ENCODE measurements at regions not wholly inside any gene's neighbourhood (a gene's known extent, or its start where the extent isn't known, plus 50 kb on each side); places are given as distances from the start of the nearest gene placed in this dataset.
A peak's percentile ranks its signal among the peaks of the same experiment; 100 is the strongest.
"Not testable (repeated sequence)": the region's sequence is repeated elsewhere in the genome, so short reads cannot be mapped to it uniquely, and the experiment has no call there.

DNA sequence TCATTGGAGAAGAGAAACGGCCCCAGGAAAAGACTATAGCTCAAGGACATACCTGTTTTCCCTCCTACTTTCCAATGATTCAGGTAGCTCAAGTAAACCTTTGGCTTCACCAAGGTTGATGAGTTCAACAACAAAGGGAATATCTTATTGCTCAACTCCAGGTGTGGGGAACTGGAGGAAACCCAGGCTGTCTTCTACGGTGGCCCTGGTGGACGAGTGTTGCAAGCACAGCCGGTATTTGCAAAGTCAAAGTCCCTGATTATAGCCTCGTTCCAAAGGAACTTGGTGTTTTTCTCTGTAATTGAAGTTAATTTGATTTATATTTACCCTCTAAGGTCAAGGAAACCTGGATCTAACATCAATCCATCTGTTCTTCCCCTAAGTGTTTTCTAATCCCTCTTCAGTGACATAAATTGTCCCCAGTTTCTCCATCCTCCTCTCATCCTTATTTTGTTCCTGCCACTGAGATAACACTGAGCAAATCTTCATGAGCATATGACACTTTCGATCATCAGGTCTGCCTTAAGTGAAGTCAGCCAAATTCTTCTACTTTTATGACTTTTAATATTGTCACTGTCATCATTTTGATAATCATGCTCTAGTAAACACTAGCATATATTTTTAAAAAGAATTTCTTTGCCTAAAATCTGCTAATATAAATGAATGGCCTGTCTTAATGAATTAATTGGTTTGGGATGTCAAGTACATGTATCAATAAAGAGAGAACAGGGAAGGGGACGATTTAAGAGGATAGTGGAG lies 174.6 kb upstream of the TBX3 start:
- DNase-seq (ENCODE audit: low read depth), result no peak

DNA sequence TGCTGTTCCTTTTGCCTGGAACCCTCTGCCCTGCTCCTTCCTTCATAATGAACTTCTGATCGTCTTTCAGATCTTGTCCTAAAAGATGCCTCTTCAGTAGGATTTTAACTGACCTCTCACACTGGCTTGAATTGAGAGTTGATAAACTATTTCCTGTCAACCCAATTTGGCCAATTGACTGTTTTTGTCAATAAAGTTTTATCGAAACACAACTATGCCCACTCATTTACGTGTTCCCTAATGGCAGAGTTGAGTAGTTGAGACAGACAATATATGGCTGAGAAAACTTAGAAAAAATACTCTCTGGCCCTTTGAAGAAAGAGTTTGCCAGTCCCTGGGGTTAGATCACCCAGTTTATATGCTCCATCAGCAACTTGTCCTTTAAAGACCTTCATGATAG lies 171.7 kb upstream of the TBX3 start:
- DNase-seq (ENCODE audit: low read depth), result no peak

DNA sequence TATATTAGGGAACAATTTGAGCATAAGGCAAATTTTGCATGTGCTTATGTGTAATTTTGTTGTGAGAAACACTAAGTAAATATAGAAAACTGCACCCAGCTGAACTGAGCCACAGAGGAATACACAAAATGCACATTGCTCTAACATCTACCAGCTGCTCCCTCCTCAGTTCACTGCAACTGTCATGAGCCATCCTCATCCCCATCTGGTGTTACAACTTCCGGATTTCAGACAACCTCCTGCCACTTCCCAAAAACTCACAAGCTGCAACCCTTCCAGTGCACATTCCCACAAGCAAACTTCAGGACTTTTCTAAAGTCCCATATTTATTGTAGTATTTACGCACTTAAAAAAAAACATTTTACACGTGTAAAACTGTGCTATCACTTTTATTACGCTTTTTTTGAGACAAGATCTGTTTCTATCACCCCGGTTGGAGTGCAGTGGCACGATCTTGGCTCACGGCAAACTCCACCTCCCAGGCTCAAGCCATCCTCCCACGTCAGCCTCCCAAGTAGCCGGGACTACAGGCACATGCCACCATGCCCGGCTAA lies 169.1 kb upstream of the TBX3 start:
- no peak for DNase-seq (ENCODE audit: low read depth)

- DNase-seq (ENCODE audit: low read depth), result no peak
Observed at GRCh38 chr12:114851981-114852380, 168.0 kb upstream of the TBX3 start.

DNA sequence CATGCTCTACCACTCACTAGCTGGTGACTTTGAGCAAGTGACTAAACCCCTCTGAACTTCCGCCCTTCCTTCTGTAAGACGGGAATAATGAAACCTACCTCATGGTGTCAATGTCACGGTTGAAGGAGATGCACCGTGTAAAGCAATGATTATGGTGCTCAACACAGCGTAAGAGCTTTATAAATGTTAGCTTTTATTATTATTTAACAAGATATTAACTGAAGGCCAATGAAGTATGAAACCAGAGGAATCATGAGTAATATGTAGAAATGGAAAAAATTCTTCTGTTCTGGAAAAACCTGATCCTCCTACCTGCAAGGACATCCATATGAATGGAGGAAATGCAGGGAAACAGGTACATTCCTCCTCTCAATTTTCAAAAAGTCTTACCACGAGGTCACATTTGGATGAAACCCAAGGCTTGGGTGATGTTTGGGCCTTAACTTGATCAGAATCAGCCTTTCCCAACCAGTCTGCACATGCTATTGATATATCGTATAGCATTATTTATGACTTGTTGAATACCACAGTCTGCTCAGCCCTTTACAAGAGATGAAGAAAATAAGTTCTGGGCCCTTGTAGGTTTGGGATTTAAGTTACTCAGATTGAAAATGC lies 166.8 kb upstream of the TBX3 start:
- DNase-seq (ENCODE audit: low read depth), result no peak

GRCh38 chr12:114848666-114849065 lies 164.7 kb upstream of the TBX3 start:
- no peak for DNase-seq (ENCODE audit: low read depth)

DNA sequence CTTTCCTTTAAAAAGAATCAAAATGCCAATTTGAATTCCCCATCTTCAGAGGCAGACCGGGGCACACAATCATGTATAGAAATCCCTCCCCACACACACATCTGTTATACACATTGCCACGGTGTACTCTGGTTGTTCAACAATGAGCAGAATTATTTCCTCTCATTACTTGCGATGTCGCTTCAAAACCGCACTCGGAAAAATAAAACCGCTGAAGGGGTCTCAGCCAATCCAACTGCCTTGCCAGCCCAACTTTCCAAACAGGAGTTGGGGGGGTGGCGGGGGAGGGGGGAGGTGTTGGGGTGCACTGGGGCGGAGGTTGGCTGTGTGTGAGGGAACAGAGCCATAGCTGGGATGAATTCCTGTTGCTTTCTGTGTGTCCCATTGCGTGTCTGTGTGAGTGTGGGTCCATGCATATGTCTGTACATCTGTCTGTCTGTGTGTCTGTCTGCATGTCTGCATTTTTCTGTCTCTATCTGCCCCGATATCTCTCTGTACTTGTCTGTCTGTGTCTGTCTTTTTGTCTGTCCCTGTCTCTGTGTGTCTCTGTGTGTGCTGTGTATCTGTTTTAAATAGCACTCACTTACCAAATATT lies 163.6 kb upstream of the TBX3 start:
- DNase-seq (ENCODE audit: low read depth), result no peak

DNA sequence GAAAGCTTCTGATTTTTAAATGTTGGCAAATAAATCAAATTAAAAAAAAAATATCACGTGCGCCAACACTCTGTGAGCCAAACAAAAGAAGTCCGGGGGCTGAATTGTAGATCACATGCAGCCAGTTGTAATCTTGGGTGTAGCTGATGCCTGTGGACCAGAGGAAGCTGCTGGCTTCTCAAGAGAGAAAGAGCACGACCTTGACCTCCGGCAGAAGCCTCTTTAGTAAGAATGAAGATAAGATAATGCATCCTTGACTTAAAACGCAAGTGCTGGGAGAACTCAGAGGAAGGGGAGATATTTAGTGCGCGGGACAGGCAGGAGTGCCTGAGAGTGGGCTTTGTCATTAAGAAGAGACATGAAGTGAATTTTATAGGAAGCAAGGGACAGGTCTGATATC lies 162.8 kb upstream of the TBX3 start:
- no peak for DNase-seq (ENCODE audit: low read depth)

GRCh38 chr12:114841557-114842251 lies 157.7 kb upstream of the TBX3 start:
- DNase-seq (ENCODE audit: low read depth), result no peak

GRCh38 chr12:114838480-114838879 lies 154.5 kb upstream of the TBX3 start:
- no peak for DNase-seq (ENCODE audit: low read depth)

DNA sequence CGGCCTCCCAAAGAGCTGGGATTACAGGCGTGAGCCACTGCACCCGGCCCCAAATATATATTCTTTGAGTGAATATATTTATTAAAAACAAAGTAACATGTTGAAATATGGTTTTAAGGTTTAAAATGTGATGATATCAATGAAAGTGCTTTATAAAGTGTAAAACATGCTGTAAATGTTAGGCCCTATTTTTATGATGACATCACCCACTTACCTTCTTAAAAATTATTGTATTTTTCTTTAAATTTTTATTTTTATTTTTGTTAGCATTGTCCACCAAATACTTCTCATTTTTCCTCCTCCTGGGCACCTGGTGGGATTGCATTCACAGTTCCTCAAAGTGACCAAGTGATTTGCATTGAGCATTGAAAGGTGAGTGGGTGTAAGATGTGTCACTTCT lies 152.6 kb upstream of the TBX3 start:
- no peak for DNase-seq (ENCODE audit: low read depth)

GRCh38 chr12:114835031-114835430 lies 151.1 kb upstream of the TBX3 start:
- peak; percentile 38 for DNase-seq (ENCODE audit: low read depth)

DNA sequence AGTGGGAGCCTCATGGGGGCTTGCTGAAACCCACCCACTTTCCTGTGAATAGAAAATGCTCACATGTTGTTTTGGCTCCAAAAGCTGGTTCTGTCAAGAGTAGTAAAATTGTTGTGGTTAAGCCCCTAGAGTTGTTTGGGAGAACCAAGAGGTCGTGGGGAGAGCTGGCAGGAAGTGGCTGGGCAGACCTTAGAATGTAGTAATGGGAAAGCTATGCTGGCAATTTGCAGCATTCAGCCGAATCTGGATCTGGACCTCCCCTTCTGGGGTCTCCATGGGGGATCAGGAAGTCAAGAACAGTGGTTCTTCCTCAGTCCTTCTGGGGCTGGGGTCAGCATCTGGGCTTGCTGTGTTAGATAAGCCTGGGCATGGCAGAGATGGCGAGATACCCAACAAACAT lies 150.6 kb upstream of the TBX3 start:
- no peak for DNase-seq (ENCODE audit: low read depth)

DNA sequence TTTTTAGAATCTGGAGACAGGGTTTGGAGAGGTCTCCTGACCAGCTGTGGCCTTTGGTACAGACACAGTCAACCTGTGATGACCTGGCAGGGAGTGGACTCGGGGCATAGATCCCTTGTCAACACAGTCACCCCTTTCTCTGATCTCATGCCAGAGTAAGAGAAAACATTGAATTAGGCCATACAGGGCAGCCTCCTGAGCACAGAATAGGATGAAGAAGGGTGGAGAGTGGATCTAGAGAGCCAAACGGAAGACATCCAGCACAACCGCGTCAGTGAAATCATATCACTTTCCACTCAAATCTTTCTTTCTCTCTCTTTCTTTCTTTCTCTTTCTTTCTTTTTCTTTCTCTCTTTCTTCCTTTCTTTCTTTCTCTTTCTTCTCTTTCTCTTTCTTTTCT lies 145.9 kb upstream of the TBX3 start:
- no peak for DNase-seq (ENCODE audit: low read depth)

DNA sequence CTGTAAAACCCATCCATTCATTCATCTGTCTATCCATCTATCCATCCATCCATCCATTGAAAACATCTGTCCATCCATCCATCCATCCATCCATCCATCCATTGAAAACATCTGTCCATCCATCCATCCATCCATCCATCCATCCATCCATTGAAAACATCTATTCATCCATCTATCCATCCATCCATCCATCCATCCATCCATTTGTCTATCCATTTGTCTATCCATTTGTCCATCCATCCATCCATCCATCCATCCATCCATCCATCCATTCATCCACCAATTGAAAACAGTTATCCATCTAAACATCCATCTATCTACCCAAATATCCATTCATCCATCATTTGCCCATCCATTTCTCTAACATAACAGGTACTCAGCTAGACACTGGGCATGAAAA lies 145.3 kb upstream of the TBX3 start:
- not testable (repeated sequence) for DNase-seq (ENCODE audit: low read depth)

DNA sequence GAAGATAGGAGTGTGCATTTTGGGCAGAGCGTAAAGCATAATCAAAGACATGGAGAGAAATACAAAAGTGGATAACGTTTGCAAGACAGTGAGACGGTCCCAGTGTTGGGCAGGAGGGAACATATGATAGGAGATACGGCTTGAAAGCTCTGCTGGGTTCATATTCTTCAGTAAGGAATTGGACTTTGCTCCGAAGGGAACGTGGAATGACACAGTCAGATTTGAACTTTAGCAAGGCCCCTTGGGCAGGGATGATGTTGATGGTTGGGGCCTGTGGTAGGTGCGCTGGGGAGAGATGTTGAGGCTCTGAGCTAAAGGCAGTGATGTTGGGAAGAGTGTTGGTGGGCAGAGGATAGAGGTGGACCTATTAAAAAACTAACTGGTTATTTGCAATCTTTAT lies 143.5 kb upstream of the TBX3 start:
- DNase-seq (ENCODE audit: low read depth), result no peak

DNA sequence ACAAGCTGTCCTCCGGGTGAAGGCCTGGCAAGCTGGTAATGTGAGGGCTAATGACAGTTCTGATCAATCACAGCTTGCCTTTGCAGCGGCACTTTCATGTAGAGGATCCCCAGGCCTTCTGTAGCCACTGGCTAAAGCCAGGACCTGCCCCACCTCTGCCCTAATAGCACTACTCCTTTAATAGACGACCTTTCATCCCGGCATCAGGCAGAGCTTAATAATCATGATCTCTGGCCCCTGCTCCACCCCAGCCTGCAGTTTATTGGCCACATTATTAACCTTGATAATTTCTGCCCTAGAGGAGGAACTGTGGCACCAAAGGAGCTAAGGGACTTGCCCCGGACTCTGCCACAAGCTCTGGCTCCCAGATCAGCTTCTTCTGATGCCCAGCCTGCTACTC lies 142.3 kb upstream of the TBX3 start:
- DNase-seq (ENCODE audit: low read depth), result no peak

DNA sequence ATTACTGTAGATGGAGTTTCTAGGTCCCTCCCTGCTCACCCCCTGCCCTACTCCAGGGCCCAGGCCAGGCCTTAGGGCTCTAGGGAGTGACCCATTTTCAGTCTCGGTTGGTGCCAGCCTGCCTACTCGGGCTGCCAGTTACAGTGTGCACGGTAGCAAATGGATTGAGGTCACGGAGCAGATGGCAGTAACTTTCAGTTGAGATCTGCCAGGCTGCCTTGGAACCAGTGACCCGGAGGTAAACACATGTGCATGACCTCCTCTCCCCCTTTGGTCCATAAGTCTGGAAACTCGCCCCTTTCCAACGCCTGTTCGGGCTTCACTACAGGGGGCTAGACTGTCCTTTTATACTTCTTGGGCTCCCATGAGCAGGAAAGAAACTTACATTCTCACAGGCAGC lies 139.7 kb upstream of the TBX3 start:
- no peak for DNase-seq (ENCODE audit: low read depth)

DNA sequence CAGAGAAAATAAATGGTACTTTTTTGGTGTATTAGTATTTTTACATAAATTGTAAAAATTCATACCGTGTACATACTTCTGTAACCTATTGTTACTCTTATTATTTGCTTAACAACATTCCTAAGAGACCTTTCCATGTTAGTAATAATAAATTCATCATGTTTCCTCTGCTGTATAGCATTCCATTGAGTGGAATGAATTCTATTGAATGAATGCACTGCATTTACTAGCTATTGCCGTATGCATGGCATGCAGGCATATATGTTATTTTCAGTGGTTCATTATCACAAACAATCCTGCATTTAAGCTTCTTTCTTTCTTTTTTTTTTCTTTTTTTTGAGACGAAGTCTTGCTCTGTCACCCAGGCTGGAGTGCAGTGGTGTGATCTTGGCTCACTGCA lies 137.6 kb upstream of the TBX3 start:
- no peak for DNase-seq (ENCODE audit: low read depth)

GRCh38 chr12:114820796-114821195 lies 136.8 kb upstream of the TBX3 start:
- DNase-seq (ENCODE audit: low read depth), result no peak

- DNase-seq (ENCODE audit: low read depth), result no peak
Observed at GRCh38 chr12:114817571-114818425, 133.8 kb upstream of the TBX3 start.

All from non-pigmented ciliary epithelial cell (primary cell).